Dendritic cell treated with granulocyte-macrophage colony-stimulating factor and Interleukin-4, amounts not matched to agents 40 ng/mL and 50 ng/mL, for 4 days (primary cell): ENCODE measurements at regions not wholly inside any gene's neighbourhood (a gene's known extent, or its start where the extent isn't known, plus 50 kb on each side); places are given as distances from the start of the nearest gene placed in this dataset.
"Not testable (repeated sequence)": the region's sequence is repeated elsewhere in the genome, so short reads cannot be mapped to it uniquely, and the experiment has no call there.

Source experiments
- H3K27ac Mint-ChIP-seq: one replicate; pipeline ENCODE4 v1.8.0; 2022; ENCODE audit warnings: mild to moderate bottlenecking, mixed read lengths
- H3K27me3 Mint-ChIP-seq: one replicate; pipeline ENCODE4 v1.8.0; 2022; ENCODE audit warnings: mild to moderate bottlenecking, mixed read lengths
- H3K36me3 Mint-ChIP-seq: one replicate; pipeline ENCODE4 v1.8.0; 2022; ENCODE audit warnings: low read depth, mixed read lengths
- H3K4me1 Mint-ChIP-seq: one replicate; pipeline ENCODE4 v1.8.0; 2022; ENCODE audit warnings: low read depth, mixed read lengths
- H3K4me3 Mint-ChIP-seq: one replicate; pipeline ENCODE4 v1.8.0; 2022; ENCODE audit warnings: mild to moderate bottlenecking, moderate library complexity, mixed read lengths
- H3K9me3 Mint-ChIP-seq: one replicate; pipeline ENCODE4 v1.8.0; 2022; ENCODE audit warnings: mixed read lengths
- intact Hi-C: fragments of 100-400 bp; cut with micrococcal nuclease; formaldehyde crosslinking; loops from one replicate; pipeline ENCODE4 v1.15.0; 2022

GRCh38 chr13:44730851-44731250 lies 154.7 kb upstream of the TSC22D1 start:
- Mint-ChIP-seq H3K27me3 (no peaks in the 10 kb centered on the region), H3K9me3 (no peaks in the 10 kb centered on the region), H3K36me3 (no peaks in the 10 kb centered on the region), H3K4me3 (no peak overlapping the region), H3K27ac (no peak overlapping the region), H3K4me1 (peaks cover 7% of the 10 kb centered on the region)
- intact Hi-C loops: no loop called here

GRCh38 chr13:44730099-44730498 lies 154.0 kb upstream of the TSC22D1 start:
- H3K27me3 Mint-ChIP-seq: no peaks in the 10 kb centered on the region
- no peaks in the 10 kb centered on the region for H3K9me3 Mint-ChIP-seq
- H3K4me1 Mint-ChIP-seq: peaks cover 7% of the 10 kb centered on the region
- intact Hi-C loops: no loop called here
- H3K36me3 Mint-ChIP-seq: no peaks in the 10 kb centered on the region
- H3K4me3 Mint-ChIP-seq: no peak overlapping the region
- no peak overlapping the region for H3K27ac Mint-ChIP-seq

GRCh38 chr13:44727591-44727990 lies 151.5 kb upstream of the TSC22D1 start:
- H3K9me3 Mint-ChIP-seq, H3K4me1 Mint-ChIP-seq, H3K27ac Mint-ChIP-seq, H3K4me3 Mint-ChIP-seq, H3K27me3 Mint-ChIP-seq, H3K36me3 Mint-ChIP-seq, intact Hi-C loops: not testable (repeated sequence)

- Mint-ChIP-seq H3K36me3 (no peaks in the 10 kb centered on the region), H3K27ac (no peak overlapping the region), H3K4me1 (peaks cover 7% of the 10 kb centered on the region), H3K4me3 (no peak overlapping the region), H3K27me3 (no peaks in the 10 kb centered on the region), H3K9me3 (peaks cover 10% of the 10 kb centered on the region)
- intact Hi-C loops: no loop called here
Measured at GRCh38 chr13:44726778-44727177, 150.6 kb upstream of the TSC22D1 start.

- Mint-ChIP-seq H3K27ac (no peak overlapping the region), H3K4me1 (peaks cover 7% of the 10 kb centered on the region), H3K36me3 (no peaks in the 10 kb centered on the region), H3K9me3 (peaks cover 10% of the 10 kb centered on the region), H3K27me3 (no peaks in the 10 kb centered on the region), H3K4me3 (no peak overlapping the region)
- intact Hi-C loops: no loop called here
Measured at GRCh38 chr13:44726214-44726613, 150.1 kb upstream of the TSC22D1 start.

GRCh38 chr13:44719857-44720671 lies 143.9 kb upstream of the TSC22D1 start:
- Mint-ChIP-seq H3K27me3 (no peaks in the 10 kb centered on the region), H3K9me3 (peaks cover 10% of the 10 kb centered on the region), H3K4me3 (no peak overlapping the region), H3K27ac (no peak overlapping the region), H3K4me1 (no peaks in the 10 kb centered on the region), H3K36me3 (no peaks in the 10 kb centered on the region)
- intact Hi-C loops: no loop called here

GRCh38 chr13:44718467-44718866 lies 142.3 kb upstream of the TSC22D1 start:
- Mint-ChIP-seq H3K36me3 (no peaks in the 10 kb centered on the region), H3K4me1 (no peaks in the 10 kb centered on the region), H3K9me3 (peaks cover 10% of the 10 kb centered on the region), H3K27ac (no peak overlapping the region), H3K27me3 (no peaks in the 10 kb centered on the region), H3K4me3 (no peak overlapping the region)
- intact Hi-C loops: no loop called here

GRCh38 chr13:44715287-44716230 lies 139.4 kb upstream of the TSC22D1 start:
- Mint-ChIP-seq H3K27ac (no peak overlapping the region), H3K9me3 (no peaks in the 10 kb centered on the region), H3K36me3 (no peaks in the 10 kb centered on the region), H3K4me3 (no peak overlapping the region), H3K4me1 (no peaks in the 10 kb centered on the region), H3K27me3 (no peaks in the 10 kb centered on the region)
- intact Hi-C loops: no loop called here

- intact Hi-C loops: no loop called here
- no peak overlapping the region for H3K4me3 Mint-ChIP-seq
- no peaks in the 10 kb centered on the region for H3K9me3 Mint-ChIP-seq
- H3K36me3 Mint-ChIP-seq: no peaks in the 10 kb centered on the region
- H3K4me1 Mint-ChIP-seq: no peaks in the 10 kb centered on the region
- H3K27me3 Mint-ChIP-seq: no peaks in the 10 kb centered on the region
- no peak overlapping the region for H3K27ac Mint-ChIP-seq
Measured at GRCh38 chr13:44713788-44714469, 137.8 kb upstream of the TSC22D1 start.

GRCh38 chr13:44711706-44712105 lies 135.6 kb upstream of the TSC22D1 start:
- Mint-ChIP-seq H3K9me3 (no peaks in the 10 kb centered on the region), H3K27ac (no peak overlapping the region), H3K4me1 (no peaks in the 10 kb centered on the region), H3K36me3 (no peaks in the 10 kb centered on the region), H3K4me3 (no peak overlapping the region), H3K27me3 (no peaks in the 10 kb centered on the region)
- intact Hi-C loops: no loop called here

- H3K27me3 Mint-ChIP-seq: no peaks in the 10 kb centered on the region
- H3K4me1 Mint-ChIP-seq: no peaks in the 10 kb centered on the region
- intact Hi-C loops: no loop called here
- no peak overlapping the region for H3K27ac Mint-ChIP-seq
- H3K4me3 Mint-ChIP-seq: no peak overlapping the region
- H3K36me3 Mint-ChIP-seq: no peaks in the 10 kb centered on the region
- H3K9me3 Mint-ChIP-seq: no peaks in the 10 kb centered on the region
Measured at GRCh38 chr13:44710576-44710975, 134.4 kb upstream of the TSC22D1 start.

- H3K36me3 Mint-ChIP-seq, H3K27ac Mint-ChIP-seq, H3K4me3 Mint-ChIP-seq, intact Hi-C loops, H3K9me3 Mint-ChIP-seq, H3K4me1 Mint-ChIP-seq, H3K27me3 Mint-ChIP-seq: not testable (repeated sequence)
Measured at GRCh38 chr13:44704811-44705210, 128.7 kb upstream of the TSC22D1 start.

- intact Hi-C loops: no loop called here
- H3K4me3 Mint-ChIP-seq: no peak overlapping the region
Measured at GRCh38 chr13:44703371-44703770, 127.2 kb upstream of the TSC22D1 start.

GRCh38 chr13:44698066-44698465 lies 121.9 kb upstream of the TSC22D1 start:
- no peaks in the 10 kb centered on the region for H3K27me3 Mint-ChIP-seq
- H3K9me3 Mint-ChIP-seq: no peaks in the 10 kb centered on the region
- intact Hi-C loops: no loop called here
- no peaks in the 10 kb centered on the region for H3K36me3 Mint-ChIP-seq
- H3K4me1 Mint-ChIP-seq: no peaks in the 10 kb centered on the region
- no peak overlapping the region for H3K27ac Mint-ChIP-seq
- no peak overlapping the region for H3K4me3 Mint-ChIP-seq

More at GRCh38 chr13:44703371-44703770, 127.2 kb upstream of the TSC22D1 start:
- H3K27me3 Mint-ChIP-seq: no peaks in the 10 kb centered on the region
- H3K9me3 Mint-ChIP-seq: no peaks in the 10 kb centered on the region
- no peaks in the 10 kb centered on the region for H3K4me1 Mint-ChIP-seq
- no peak overlapping the region for H3K27ac Mint-ChIP-seq
- H3K36me3 Mint-ChIP-seq: no peaks in the 10 kb centered on the region
